Activated T-helper 2 cell treated with anti-CD3 and anti-CD28 coated beads, Interferon-gamma antibody, Interleukin-2, Interleukin-4, amounts not matched to agents 10 μg/mL and 5 μg/mL and 100 μg/mL, durations not matched to agents 14 hours and 24 hours and 36 hours (primary cell): ENCODE measurements at regions not wholly inside any gene's neighbourhood (a gene's known extent, or its start where the extent isn't known, plus 50 kb on each side); places are given as distances from the start of the nearest gene placed in this dataset.

Experiments used
- DNase-seq: peaks from one replicate; pipeline ENCODE4 v3.0.0; 2021; ENCODE audit warnings: low spot score
- H3K27ac Mint-ChIP-seq: one replicate; pipeline ENCODE4 v1.8.0; 2021; ENCODE audit warnings: mixed read lengths
- H3K27me3 Mint-ChIP-seq: one replicate; pipeline ENCODE4 v1.8.0; 2021; ENCODE audit warnings: low read depth, mixed read lengths
- H3K36me3 Mint-ChIP-seq: one replicate; pipeline ENCODE4 v1.8.0; 2021; ENCODE audit warnings: low read depth, mixed read lengths
- H3K4me1 Mint-ChIP-seq: one replicate; pipeline ENCODE4 v1.8.0; 2021; ENCODE audit warnings: low read depth, mixed read lengths
- H3K4me3 Mint-ChIP-seq: one replicate; pipeline ENCODE4 v1.8.0; 2021; ENCODE audit warnings: low read depth, mild to moderate bottlenecking, moderate library complexity, mixed read lengths
- H3K9me3 Mint-ChIP-seq: one replicate; pipeline ENCODE4 v1.8.0; 2021; ENCODE audit warnings: mixed read lengths
- intact Hi-C: fragments of 100-400 bp; cut with micrococcal nuclease; formaldehyde crosslinking; loops from one replicate; pipeline ENCODE4 v1.15.1; 2023

DNA sequence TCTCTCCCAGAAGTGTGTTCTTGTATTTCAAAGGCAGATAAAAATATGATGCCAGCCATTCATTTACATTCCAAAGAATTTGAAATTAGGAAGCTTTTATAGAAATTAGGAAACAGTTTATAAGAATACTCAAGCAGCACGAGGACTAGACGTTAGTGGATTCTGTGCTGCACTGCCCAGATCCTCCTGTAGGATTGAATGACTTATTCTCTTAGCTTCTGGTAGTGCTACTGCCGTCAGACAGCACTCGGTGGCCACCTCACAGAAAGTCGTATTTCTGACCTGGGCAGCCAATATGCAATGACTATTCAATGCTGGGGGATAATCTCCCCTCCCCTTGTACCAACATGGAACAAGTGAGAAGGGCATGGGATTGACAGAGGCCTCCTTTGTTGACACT, 326.4 kb downstream of the RPL10L start:
- no peaks in the 10 kb centered on the region for H3K36me3 Mint-ChIP-seq
- DNase-seq: no peak
- no peaks in the 10 kb centered on the region for H3K4me1 Mint-ChIP-seq
- H3K4me3 Mint-ChIP-seq: no peak overlapping the region
- H3K27ac Mint-ChIP-seq: no peak overlapping the region
- no peaks in the 10 kb centered on the region for H3K27me3 Mint-ChIP-seq
- intact Hi-C loops: no loop called here
- H3K9me3 Mint-ChIP-seq: peaks cover 13% of the 10 kb centered on the region

DNA sequence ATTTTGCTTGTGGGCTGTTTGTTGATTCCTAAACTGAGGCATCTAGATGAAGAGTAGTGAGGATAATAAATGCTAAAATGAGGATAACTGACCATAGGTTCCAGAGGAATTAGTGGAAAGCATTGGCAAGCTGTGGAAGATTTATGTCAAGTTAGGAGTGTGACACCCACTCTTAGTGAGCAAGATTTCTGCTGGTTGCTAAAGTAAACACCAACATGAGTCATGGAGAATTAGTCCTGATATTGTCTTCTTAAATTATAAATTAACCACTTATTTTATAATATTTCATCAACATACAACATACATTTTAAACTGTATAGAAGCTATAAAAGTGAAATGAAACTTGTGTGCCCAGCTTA, 328.2 kb downstream of the RPL10L start:
- H3K4me1 Mint-ChIP-seq: no peaks in the 10 kb centered on the region
- H3K36me3 Mint-ChIP-seq: no peaks in the 10 kb centered on the region
- no peaks in the 10 kb centered on the region for H3K27me3 Mint-ChIP-seq
- intact Hi-C loops: no loop called here
- no peak overlapping the region for H3K27ac Mint-ChIP-seq
- peaks cover 19% of the 10 kb centered on the region for H3K9me3 Mint-ChIP-seq
- H3K4me3 Mint-ChIP-seq: no peak overlapping the region
- no peak for DNase-seq

GRCh38 chr14:46322730-46323403, 328.7 kb downstream of the RPL10L start:
- intact Hi-C loops: no loop called here
- Mint-ChIP-seq H3K4me3 (no peak overlapping the region), H3K4me1 (no peaks in the 10 kb centered on the region), H3K27me3 (no peaks in the 10 kb centered on the region), H3K36me3 (no peaks in the 10 kb centered on the region), H3K27ac (no peak overlapping the region), H3K9me3 (peaks cover 16% of the 10 kb centered on the region)
- no peak for DNase-seq

DNA sequence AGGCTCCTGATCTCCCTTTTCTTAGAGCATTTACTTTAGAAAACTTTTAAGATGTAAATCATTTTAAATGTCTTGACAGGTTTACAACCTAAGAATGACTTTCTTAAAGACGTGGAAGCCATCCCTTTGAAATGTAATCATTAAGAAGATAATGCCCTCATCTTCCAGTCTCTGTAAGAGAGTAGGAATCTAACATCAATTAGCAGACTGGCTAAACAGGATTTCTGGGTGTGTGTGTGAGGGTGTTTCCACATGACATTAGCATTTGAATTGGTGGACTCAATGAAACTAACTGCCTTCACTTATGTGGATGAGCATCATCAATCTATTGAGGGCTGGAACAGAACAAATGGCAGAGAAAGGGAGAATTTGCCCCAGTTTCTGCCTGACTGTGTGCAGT, 329.5 kb downstream of the RPL10L start:
- Mint-ChIP-seq H3K9me3 (peaks cover 16% of the 10 kb centered on the region), H3K27me3 (no peaks in the 10 kb centered on the region), H3K27ac (no peak overlapping the region), H3K4me3 (no peak overlapping the region), H3K36me3 (no peaks in the 10 kb centered on the region), H3K4me1 (no peaks in the 10 kb centered on the region)
- no peak for DNase-seq
- intact Hi-C loops: no loop called here

DNA sequence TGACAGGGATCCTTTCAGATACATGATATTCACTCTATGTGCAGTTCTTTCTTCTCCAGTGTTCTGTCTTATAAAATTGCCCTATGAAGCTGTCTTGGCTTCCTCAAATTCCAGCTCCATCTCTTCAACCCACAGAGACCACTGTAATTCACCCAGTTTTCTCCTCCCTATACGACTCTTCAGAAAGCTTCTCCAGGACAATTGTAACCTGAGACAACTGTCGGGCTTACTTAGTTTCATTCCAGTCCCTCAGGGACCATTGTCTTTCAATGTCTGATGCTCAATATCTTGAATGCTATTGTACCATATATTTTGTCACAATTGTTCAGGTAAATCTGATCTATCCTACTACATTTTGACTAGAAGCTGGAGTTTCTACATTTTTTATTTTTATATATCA, 345.3 kb downstream of the RPL10L start:
- Mint-ChIP-seq H3K4me1 (no peaks in the 10 kb centered on the region), H3K27me3 (no peaks in the 10 kb centered on the region), H3K36me3 (no peaks in the 10 kb centered on the region), H3K4me3 (no peak overlapping the region), H3K9me3 (peaks cover 33% of the 10 kb centered on the region), H3K27ac (no peak overlapping the region)
- no peak for DNase-seq
- intact Hi-C loops: no loop called here

- Mint-ChIP-seq H3K4me3 (no peak overlapping the region), H3K27ac (no peak overlapping the region), H3K4me1 (no peaks in the 10 kb centered on the region), H3K27me3 (no peaks in the 10 kb centered on the region), H3K36me3 (no peaks in the 10 kb centered on the region), H3K9me3 (peaks cover 52% of the 10 kb centered on the region)
- intact Hi-C loops: no loop called here
- no peak for DNase-seq
Observed at GRCh38 chr14:46300765-46301164, 350.8 kb downstream of the RPL10L start.

- no peak overlapping the region for H3K4me3 Mint-ChIP-seq
- no peaks in the 10 kb centered on the region for H3K27me3 Mint-ChIP-seq
- H3K9me3 Mint-ChIP-seq: peaks cover 48% of the 10 kb centered on the region
- no peaks in the 10 kb centered on the region for H3K36me3 Mint-ChIP-seq
- H3K4me1 Mint-ChIP-seq: no peaks in the 10 kb centered on the region
- DNase-seq: no peak
- no peak overlapping the region for H3K27ac Mint-ChIP-seq
- intact Hi-C loops: no loop called here
Observed at GRCh38 chr14:46290706-46291105, 360.9 kb downstream of the RPL10L start.

DNA sequence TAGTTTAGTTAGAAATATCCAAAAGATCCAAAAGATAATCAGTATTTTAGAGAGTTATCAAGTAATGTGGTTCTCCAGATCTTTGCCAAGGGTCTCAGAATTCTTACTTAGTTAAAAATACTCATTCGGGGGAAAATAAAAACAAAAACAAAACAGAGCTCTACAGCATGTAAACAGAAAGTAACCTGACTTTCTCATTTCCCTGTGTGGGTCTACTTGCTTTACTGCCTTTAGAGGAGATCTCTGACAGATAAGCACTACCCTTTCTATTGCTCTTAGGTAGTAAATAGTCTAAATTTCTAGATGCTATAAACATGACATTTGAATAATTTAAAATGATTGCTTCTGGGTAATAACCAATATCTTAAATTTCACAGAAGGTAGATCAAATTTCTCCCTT, 371.8 kb downstream of the RPL10L start:
- no peaks in the 10 kb centered on the region for H3K4me1 Mint-ChIP-seq
- no peak overlapping the region for H3K27ac Mint-ChIP-seq
- no peaks in the 10 kb centered on the region for H3K36me3 Mint-ChIP-seq
- no peak for DNase-seq
- no peaks in the 10 kb centered on the region for H3K27me3 Mint-ChIP-seq
- intact Hi-C loops: no loop called here
- peaks cover 27% of the 10 kb centered on the region for H3K9me3 Mint-ChIP-seq
- no peak overlapping the region for H3K4me3 Mint-ChIP-seq

DNA sequence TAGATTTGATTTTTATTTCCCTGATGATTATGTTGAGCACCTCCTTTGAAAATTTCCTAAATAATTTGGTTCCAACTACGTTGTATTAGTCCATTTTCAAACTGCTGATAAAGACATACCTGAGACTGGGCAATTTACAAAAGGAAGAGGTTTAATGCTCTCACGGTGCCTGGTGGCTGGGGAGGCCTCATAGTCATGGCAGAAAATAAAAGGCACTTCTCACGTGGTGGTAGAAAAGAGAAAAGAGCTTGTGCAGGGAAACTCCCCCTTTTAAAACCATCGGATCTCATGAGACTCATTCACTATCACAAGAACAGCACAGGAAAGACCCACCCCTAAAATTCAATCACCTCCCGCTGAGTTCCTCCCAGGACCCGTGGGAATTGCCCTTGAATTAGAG, 372.3 kb downstream of the RPL10L start:
- no peak overlapping the region for H3K4me3 Mint-ChIP-seq
- no peaks in the 10 kb centered on the region for H3K27me3 Mint-ChIP-seq
- no peaks in the 10 kb centered on the region for H3K4me1 Mint-ChIP-seq
- H3K36me3 Mint-ChIP-seq: no peaks in the 10 kb centered on the region
- intact Hi-C loops: no loop called here
- H3K9me3 Mint-ChIP-seq: peaks cover 29% of the 10 kb centered on the region
- no peak overlapping the region for H3K27ac Mint-ChIP-seq
- no peak for DNase-seq

DNA sequence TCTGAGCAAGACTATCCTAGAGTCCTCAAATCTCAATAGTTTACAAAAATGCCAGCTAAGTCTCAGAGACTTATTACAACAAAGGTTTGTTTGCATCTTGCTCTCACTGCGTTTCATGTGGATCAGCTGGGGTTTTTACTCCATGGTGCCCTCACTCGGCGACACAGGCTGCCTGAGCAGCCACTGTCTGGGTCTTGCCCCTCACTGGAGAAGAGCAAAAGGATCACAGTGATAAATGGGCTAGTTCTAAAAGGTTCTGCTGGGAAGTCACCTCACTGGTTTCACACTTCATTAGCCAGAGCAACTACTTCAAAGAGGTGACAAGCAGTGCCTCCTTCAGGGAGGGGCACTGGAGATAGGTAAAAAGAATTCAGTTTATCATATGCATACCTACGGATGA, 392.0 kb downstream of the RPL10L start:
- Mint-ChIP-seq H3K4me1 (no peaks in the 10 kb centered on the region), H3K4me3 (no peak overlapping the region), H3K27ac (no peak overlapping the region), H3K36me3 (no peaks in the 10 kb centered on the region), H3K27me3 (no peaks in the 10 kb centered on the region), H3K9me3 (peaks cover 26% of the 10 kb centered on the region)
- intact Hi-C loops: no loop called here
- DNase-seq: no peak

GRCh38 chr14:46256381-46256780, 395.2 kb downstream of the RPL10L start:
- no peak for DNase-seq
- intact Hi-C loops: no loop called here
- Mint-ChIP-seq H3K9me3 (peaks cover 19% of the 10 kb centered on the region), H3K27me3 (no peaks in the 10 kb centered on the region), H3K4me1 (no peaks in the 10 kb centered on the region), H3K27ac (no peak overlapping the region), H3K4me3 (no peak overlapping the region), H3K36me3 (no peaks in the 10 kb centered on the region)

DNA sequence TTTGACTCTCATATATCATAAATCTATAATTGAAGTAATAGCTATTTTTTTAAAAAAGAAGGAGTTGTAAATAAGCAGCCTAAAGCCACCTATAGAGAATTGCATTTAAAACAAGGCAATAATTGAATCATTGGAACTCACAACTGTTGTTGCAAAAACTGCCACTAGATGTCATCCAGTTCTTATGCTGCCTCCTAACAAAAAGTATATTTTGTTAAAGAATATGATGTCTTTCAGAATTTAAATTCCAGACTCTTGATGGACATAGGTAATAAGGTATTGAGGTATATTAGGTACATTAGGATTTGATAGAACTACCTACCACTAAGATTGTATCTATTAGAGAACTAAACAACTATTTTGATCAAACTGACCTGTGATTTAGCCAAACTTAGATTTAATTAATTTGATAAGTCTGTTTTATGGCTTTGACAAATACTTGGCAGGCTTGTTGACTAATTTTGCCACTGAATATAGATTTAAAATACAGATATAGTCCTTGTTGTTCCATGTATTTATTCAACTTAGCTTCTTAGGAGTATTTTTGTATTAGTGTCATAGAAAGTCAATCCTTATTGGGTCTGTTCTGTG, 401.4 kb downstream of the RPL10L start:
- H3K27me3 Mint-ChIP-seq: no peaks in the 10 kb centered on the region
- H3K4me1 Mint-ChIP-seq: no peaks in the 10 kb centered on the region
- intact Hi-C loops: no loop called here
- DNase-seq: no peak
- no peak overlapping the region for H3K27ac Mint-ChIP-seq
- H3K36me3 Mint-ChIP-seq: no peaks in the 10 kb centered on the region
- H3K4me3 Mint-ChIP-seq: no peak overlapping the region
- peaks cover 7% of the 10 kb centered on the region for H3K9me3 Mint-ChIP-seq

- Mint-ChIP-seq H3K4me1 (no peaks in the 10 kb centered on the region), H3K27me3 (no peaks in the 10 kb centered on the region), H3K9me3 (peaks cover 2% of the 10 kb centered on the region), H3K4me3 (no peak overlapping the region), H3K27ac (no peak overlapping the region), H3K36me3 (no peaks in the 10 kb centered on the region)
- intact Hi-C loops: no loop called here
- DNase-seq: no peak
Observed at GRCh38 chr14:46248001-46248630, 403.5 kb downstream of the RPL10L start.
